GM18511 (cell line): ENCODE measurements at regions not wholly inside any gene's neighbourhood (a gene's known extent, or its start where the extent isn't known, plus 50 kb on each side); places are given as distances from the start of the nearest gene placed in this dataset.

Source experiments
- ATAC-seq: cut with Tn5 transposase; IDR thresholded peaks from one replicate; pipeline ENCODE4 v1.9.1; 2021; ENCODE audit warnings: mild to moderate bottlenecking, moderate library complexity; ENCODE audit not compliant: unreplicated experiment

DNA sequence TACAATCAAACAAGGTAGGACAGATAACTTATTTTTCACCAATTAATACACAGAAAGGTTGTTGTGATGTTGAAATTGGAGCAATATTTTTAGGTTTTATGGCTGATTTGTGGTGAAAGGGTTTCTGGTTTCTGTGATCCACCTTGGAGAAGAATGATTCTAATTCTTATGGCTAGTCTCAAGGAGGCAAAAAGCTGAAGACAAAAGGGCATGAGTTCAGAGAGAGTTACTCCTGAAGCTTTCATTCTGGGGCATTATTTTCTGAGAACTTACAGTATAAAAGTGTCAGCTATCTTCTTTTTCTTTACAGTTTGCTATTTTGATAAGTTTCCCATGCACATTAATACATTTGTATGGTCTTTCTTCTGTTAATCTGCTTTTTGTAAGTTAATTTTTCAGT is 372.4 kb upstream of the CCDC179 start:
- ATAC-seq = no peak

DNA sequence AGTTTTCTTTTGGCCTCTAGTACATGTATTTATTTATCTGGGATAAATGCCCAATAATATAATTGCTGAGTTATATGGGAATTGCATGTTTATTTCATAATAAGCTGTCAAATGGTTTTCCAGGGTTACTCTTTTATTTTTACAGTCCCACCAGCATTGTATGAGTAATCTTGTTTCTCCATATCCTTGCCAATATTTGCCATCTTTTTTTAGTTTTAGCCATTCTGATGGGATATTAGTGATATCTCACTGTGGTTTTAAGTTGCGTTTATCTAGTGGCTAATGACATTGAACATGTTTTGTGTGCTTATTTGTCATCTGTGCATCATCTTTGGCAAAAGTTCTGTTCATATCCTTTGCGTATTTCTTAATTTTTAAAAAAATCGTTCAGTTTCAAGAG is 372.8 kb upstream of the CCDC179 start:
- ATAC-seq = no peak

DNA sequence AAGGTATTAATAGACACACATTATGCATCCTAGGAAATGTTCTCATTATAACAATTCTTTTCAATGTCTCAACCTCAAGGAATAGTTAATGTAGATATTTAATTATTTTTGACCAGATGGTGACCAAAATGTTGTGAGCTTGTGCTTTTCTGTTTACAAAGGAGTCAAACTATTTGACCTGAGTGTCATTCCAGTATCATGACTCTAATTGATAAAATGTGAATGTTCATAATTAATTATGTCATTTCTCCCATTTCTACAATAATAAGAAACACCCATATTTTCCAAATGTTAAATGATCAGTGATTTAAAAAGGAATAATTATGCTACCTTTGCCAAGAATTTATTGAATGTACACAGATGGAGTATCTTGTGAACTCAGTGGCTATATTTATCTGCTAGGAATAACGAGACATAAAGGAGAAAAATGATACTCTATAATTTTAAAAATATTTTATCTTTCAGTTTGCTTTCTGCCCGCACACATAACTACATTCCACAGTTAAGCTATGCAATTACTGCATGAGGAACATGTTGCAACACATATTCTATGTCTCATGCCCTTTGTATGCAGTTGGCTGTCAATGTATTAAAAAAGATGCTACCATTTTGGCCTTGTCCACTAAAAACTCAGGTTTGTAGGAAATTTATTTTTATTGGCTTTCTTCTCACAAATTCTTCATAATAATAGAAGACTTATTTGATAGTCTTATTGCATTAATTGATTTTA is 376.7 kb upstream of the CCDC179 start:
- ATAC-seq = no peak

DNA sequence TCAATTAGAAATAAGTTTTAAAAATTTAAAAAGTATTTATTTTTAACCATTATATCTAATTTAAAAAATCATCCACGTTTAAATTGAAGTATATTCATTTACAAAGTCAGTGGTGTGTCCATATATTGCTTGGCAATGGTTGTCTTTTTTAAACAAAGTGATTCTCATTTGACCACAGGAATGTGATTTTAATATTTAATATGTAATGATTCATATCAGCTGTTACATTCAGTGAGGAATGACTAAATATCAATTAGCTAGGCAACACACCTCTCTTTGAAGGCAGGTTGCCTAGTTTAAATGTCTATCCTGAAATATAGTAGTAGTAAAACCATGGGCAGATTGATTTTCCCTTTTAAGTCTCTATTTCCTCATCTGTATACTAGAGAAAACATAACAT is 392.2 kb upstream of the CCDC179 start:
- ATAC-seq = no peak

DNA sequence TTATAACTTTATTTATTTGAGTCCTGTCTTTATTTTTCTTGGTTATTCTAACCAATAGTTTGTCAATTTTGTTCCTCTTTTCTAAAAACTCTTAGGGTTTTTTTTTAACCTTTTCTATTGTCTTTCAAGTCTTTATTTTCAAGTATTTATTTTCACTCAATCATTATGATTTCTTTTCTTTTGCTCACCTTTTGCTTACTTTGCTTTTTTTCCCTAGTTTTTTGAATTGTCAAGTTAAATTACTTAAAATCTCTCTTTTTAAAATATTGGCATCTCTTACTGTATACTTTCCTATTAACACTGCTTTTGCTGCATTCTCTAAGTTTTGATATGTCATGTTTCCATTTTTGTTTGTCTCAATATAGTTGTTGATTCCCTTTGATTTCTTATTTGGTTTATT is 396.8 kb upstream of the CCDC179 start:
- ATAC-seq = no peak

DNA sequence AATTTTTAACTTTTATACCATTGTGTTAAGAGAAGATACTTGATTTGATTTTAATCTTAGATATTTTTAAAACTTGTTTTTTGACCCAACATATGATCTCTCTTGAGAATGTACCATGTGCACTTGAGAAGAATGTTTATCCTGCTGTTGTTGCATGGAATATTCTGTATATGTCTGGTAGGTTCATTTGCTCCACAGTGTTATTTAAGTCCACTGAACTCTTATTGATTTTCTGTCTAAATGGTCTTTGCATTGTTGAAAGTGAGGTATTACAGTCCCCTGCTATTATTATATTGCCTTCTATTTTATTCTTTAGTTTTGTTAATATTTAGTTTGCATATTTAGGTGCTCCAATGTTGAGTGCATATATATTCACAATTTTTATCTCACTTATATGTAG is 397.3 kb upstream of the CCDC179 start:
- ATAC-seq = no peak

DNA sequence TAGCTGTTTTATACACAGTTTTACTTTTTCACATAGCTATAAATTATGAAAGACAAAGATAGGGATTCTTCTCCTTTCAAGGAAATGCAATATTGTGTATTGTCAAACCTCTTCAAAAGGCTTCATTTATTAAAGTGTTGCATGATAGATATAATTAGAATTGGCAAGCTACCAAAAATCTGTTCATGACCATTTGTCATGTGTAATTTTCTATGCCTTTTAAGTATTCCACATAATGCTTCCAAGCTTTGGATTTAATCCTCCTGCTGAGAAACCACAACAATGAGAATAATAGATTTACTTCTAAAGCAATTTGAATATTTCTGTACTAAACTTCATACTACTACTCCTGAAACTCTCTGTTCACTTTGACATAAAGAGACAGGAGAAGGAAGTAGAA is 403.2 kb upstream of the CCDC179 start:
- no peak for ATAC-seq

DNA sequence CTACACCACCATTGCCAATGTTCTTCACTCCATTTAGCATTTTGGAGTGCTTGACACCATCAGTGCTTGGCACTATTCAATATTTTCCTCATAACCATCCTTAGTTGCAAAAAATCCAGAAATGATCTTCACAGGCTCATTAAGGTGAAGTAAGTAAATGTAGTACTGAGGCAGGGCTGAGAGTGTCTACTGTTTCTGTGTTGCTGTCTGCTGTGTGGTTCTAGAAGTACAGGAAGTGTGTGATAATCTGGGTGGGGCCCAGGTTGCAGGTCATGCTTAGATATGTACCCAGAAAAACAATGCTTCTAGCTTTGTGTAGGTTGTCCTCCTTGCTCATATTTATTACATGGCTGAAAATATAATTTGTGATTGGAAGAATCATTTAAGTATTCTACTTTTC is 411.8 kb upstream of the CCDC179 start:
- ATAC-seq = no peak

- no peak for ATAC-seq
These were observed 417.8 kb upstream of the CCDC179 start for GRCh38 chr11:23278121-23278520.

- ATAC-seq = no peak
These were observed 419.8 kb upstream of the CCDC179 start for GRCh38 chr11:23280088-23280487.

DNA sequence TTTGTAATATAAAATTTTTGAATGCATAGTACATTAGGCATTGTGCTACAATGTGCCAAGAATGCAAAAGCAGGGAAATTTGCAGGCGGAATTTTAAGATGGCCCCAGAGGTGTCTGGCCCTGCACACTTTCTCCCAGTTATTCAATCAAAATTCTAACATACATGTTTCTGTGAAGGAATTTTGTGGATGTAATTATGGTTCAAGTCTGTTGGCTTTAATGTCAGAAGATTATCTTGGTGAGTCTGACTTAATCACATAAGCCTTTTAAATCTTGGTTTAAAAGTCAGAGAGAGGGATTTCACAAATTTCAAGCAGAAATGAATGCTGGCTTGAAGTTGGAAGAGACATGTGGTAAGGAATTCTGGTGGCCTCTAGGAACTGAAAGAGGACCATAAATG is 423.4 kb upstream of the CCDC179 start:
- no peak for ATAC-seq

- ATAC-seq = no peak
These were observed 424.4 kb upstream of the CCDC179 start for GRCh38 chr11:23284631-23285030.

DNA sequence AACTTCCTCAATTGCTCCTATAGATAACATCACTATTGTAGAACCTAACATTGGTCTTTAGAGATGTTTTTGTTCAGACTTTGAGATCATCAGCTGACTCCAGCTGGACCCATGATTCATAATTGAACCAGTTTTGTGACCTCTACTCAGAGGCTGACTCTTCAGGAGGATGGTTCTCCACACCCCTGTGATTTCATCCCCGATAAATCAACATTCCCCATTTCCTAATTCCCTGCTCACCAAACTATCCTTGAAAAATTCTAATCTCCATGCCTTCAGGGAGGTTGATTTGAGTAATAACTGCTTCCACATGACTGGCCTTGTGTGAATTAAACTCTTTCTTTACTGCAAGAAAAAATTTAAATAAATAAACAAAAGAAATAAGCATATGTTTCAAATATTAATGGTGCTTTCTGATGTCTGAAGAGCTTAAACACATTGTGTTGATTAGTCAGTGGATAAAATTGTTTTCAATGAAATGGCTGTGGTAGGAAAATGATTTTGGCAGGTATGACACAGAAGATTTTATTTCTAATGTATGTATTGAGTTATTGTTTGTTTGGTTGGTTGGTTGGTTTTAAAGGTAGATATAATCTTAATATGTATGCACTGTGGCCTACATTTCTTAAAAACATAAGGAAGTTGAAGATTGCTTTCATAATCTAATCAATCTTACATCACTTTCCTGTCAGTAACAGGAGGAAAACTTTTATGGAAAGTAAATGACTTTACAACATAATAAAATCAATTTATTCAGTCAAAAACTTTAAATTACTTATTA is 427.9 kb upstream of the CCDC179 start:
- no peak for ATAC-seq

GRCh38 chr11:23295241-23295640 is 435.0 kb upstream of the CCDC179 start:
- ATAC-seq = no peak

GRCh38 chr11:23308041-23308440 is 447.8 kb upstream of the CCDC179 start:
- no peak for ATAC-seq

- no peak for ATAC-seq
These were observed 450.0 kb upstream of the CCDC179 start for GRCh38 chr11:23310276-23310675.

DNA sequence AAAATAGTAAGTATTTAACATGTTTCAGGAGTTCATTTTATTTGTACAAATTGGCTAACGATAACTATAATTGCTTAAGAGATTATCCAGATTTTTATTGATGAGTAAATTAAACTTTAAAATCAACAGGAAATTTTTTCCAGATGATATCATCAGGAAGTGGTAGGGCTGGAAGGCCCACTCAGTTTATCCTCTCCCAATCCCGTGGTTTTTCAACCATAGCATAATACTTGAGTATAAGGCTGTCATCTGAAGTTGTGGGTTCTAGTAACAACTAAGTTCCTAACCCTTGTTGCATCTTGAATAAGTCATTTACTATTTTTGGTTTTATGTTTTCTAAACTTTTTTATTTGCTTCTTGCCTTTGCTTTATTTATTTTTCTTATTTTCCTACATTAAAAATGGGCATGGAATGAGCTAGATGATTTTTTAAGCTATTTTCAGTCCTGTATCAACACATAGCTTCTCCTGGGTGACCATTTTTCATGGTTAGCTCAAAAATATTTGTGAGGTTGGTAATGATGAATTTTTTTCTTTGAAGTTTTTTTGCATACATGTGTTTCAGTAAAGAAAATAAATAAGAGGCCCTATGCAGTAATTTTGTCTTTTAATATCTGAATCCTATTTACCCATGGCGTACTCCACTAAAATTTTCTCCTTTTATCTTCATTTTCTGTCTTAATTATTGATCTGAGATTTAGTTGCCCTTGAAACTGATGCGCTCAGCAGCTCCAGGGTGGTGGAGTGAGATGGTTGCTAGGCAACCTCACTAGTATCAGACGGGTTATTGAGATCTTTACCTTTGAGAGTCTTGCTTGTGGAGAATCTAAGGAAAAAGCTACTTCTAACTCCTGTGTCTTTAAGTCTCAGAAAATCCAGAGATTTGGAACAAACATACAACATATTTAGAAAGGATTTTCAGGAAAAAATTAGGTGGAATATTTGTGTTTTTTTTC is 452.0 kb upstream of the CCDC179 start:
- ATAC-seq = no peak

DNA sequence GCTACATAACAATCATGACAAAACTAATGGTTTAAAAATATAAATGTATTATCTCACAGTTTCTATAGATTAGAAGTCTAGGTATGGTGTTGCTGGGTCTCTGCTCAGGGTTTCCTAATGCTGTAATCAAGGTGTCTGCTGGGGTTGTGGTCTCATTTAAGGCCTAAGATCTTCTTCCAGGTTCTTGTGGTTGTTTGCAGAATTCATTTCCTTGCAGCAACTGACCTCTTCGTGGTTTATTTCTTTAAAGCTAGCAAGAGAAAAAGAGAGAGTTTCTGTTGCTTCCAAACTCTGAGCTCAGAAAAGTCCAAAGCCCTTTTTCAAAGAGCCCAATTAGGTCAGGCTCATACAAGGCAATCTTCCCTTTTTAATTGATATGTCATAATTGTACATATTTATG is 452.7 kb upstream of the CCDC179 start:
- no peak for ATAC-seq

DNA sequence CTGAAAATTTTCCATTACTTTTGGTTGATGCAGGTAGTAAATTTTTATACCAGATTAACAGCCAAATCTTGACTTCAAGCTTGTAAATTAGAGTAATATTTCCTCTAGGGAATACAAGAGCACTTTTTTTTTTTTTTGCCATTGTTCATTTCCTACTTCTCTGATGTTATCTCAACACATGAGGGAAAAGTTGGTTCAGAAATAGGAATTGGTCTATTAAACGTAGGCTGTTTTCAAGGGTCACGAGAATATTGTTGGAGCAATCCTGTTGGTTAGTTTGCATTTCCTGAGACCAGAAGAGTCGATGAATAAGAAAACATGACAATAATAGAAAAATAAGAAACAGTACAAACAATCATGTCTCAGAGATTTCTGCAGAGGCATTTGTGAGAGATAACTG is 453.9 kb upstream of the CCDC179 start:
- ATAC-seq = no peak

DNA sequence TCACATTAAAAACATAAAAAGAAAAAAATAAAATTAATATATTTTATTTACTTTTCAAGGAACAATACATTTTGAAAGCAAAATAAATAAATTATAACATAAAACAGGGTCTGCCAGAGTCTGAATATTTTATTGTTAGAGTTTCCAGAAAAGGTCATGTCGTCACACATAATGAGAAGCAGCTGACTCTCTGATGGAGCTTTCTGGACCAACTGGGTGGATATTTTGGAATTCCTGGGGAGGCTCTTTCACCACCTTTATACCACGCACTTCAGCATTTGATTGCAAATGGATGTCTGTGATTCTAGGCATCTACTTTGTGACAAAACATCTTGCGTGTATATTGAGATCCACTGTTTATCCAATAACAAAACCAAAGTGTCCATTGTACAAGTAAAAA is 455.0 kb upstream of the CCDC179 start:
- no peak for ATAC-seq

DNA sequence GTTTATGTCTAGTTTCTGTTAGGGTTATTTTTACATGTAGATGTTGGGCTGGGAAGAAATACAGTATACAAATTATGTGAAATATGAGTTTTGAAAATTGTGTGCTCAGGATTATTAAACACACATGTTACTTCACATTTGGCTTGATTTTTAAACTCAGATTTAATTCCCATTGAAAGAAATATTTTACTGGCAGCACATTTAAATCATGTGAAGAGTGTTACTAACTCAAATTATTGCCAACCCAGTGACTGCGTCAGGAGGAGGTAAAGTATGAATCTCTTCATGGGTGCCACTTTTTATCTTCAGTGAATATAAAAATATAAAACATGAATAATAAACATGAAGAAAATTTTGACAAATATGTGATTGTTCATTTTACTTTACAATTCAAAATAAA is 457.5 kb upstream of the CCDC179 start:
- no peak for ATAC-seq
